ENCODE measurements at regions not wholly inside any gene's neighbourhood (a gene's known extent, or its start where the extent isn't known, plus 50 kb on each side); places are given as distances from the start of the nearest gene placed in this dataset.

DNA sequence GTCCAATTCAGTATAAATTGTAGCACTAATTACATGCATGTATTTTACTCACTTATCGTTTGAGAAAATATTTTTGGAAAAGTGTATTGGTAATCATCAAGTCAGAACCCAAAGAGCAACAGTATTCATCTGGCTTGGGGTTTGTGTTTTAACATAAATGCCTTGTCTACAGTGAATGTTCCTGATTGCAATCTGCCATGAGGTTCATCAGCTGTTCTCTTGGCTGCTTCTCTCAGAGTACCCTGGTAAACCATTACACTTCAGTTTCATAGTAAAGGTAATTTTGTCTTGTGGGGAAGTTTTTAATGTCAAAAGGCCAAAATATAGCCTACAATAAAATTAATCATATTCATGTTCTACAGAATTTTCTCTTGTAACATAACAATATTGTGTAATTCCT, 150.3 kb downstream of the IFI44 start:
- H3K27me3 ChIP-seq = no peaks in the 10 kb centered on the region
- intact Hi-C loops (cut with DNase I; ENCODE audit: low total_unique reads) = no loop called here
- no peak overlapping the region for H3K27ac ChIP-seq
- WGBS, 5 donors = 79 to 92% (median 84%) methylated on average over 1 of the region's 1 CpG
- H3K9me3 ChIP-seq = no peaks in the 10 kb centered on the region
- DNase-seq = no peak
- TF ChIP-seq CTCF (IDR thresholded peaks at IDR 0.05) = no peak
- TF ChIP-seq EP300 (IDR thresholded peaks at IDR 0.05) = no peak
- TF ChIP-seq POLR2A (IDR thresholded peaks at IDR 0.05) = no peak
- no peak for TF ChIP-seq POLR2AphosphoS5 (IDR thresholded peaks at IDR 0.05)
- H3K36me3 ChIP-seq = no peaks in the 10 kb centered on the region
- H3K4me3 ChIP-seq = no peak overlapping the region
- no peaks in the 10 kb centered on the region for H3K4me1 ChIP-seq

GRCh38 chr1:78814176-78814575, 164.5 kb downstream of the IFI44 start:
- intact Hi-C loops (cut with DNase I; ENCODE audit: low total_unique reads) = no loop called here
- TF ChIP-seq POLR2AphosphoS5 (IDR thresholded peaks at IDR 0.05) = no peak
- no peak for TF ChIP-seq POLR2A (IDR thresholded peaks at IDR 0.05)
- no peak for TF ChIP-seq CTCF (IDR thresholded peaks at IDR 0.05)
- no peak for TF ChIP-seq EP300 (IDR thresholded peaks at IDR 0.05)

DNA sequence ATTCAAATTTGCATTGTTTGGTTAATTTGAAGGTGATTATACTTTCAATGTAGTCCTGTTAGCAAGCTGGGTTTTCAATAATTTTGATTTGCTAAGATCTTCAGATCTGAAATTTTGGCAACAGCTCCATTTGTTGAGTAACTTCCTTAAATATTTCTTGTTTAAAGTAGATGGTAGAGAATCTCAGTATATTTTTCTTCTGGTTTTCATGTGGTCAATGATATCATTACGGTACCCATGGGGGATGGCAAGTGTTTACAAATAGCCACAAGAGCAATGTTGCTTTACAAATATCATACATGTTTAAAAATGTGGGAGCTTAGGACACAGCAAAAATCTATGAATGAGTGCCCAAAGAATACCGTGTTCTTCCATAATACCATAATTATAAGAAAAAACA, 175.9 kb downstream of the IFI44 start:
- no peaks in the 10 kb centered on the region for H3K27me3 ChIP-seq
- 89 to 97% (median 91%) methylated on average over 2 of the region's 2 CpGs for WGBS, 5 donors
- H3K4me1 ChIP-seq = no peaks in the 10 kb centered on the region
- no peaks in the 10 kb centered on the region for H3K9me3 ChIP-seq
- intact Hi-C loops (cut with DNase I; ENCODE audit: low total_unique reads) = no loop called here
- H3K27ac ChIP-seq = no peak overlapping the region
- DNase-seq = no peak
- no peak overlapping the region for H3K4me3 ChIP-seq
- no peak for TF ChIP-seq POLR2AphosphoS5 (IDR thresholded peaks at IDR 0.05)
- no peak for TF ChIP-seq POLR2A (IDR thresholded peaks at IDR 0.05)
- TF ChIP-seq EP300 (IDR thresholded peaks at IDR 0.05) = no peak
- TF ChIP-seq CTCF (IDR thresholded peaks at IDR 0.05) = no peak
- no peaks in the 10 kb centered on the region for H3K36me3 ChIP-seq

More at GRCh38 chr1:78814176-78814575, 164.5 kb downstream of the IFI44 start:
- WGBS, 5 donors = 60 to 81% (median 70%) methylated on average over 1 of the region's 1 CpG
- Histone ChIP-seq H3K27ac (no peak overlapping the region), H3K27me3 (no peaks in the 10 kb centered on the region), H3K4me1 (no peaks in the 10 kb centered on the region), H3K4me3 (no peak overlapping the region), H3K36me3 (no peaks in the 10 kb centered on the region), H3K9me3 (no peaks in the 10 kb centered on the region)
- DNase-seq = no peak

DNA sequence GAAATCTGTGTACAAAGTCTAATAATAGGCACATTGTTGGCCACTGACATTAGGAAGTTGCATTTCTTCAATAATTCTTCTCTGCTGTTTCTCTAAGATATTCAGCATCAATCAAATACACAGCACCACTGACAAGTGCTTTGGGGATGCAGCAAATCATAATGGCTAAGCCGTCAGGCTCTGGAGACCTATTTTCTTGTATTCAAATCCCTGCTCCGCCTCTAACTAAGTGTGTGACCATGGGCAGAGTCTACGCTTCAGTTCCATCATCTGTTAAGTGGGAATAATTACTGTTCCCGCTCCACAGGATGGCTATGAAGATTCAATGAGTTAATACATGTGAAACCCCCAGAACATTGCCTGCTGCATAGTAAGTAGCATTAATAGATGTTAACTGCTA, 176.9 kb downstream of the ADGRL4 start:
- no peak for TF ChIP-seq POLR2A (IDR thresholded peaks at IDR 0.05)
- DNase-seq = no peak
- no peaks in the 10 kb centered on the region for H3K27me3 ChIP-seq
- no peak overlapping the region for H3K27ac ChIP-seq
- intact Hi-C loops (cut with DNase I; ENCODE audit: low total_unique reads) = no loop called here
- H3K4me3 ChIP-seq = no peak overlapping the region
- H3K4me1 ChIP-seq = no peaks in the 10 kb centered on the region
- H3K9me3 ChIP-seq = no peaks in the 10 kb centered on the region
- H3K36me3 ChIP-seq = no peaks in the 10 kb centered on the region
- WGBS, 5 donors = 89 to 95% (median 93%) methylated on average over 4 of the region's 4 CpGs

GRCh38 chr1:78830321-78830720, 176.2 kb downstream of the ADGRL4 start:
- no peaks in the 10 kb centered on the region for H3K27me3 ChIP-seq
- no peaks in the 10 kb centered on the region for H3K9me3 ChIP-seq
- WGBS, 5 donors = 0 to 73% (median 56%) methylated on average over 1 of the region's 1 CpG
- TF ChIP-seq EP300 (IDR thresholded peaks at IDR 0.05) (no peak), POLR2A (IDR thresholded peaks at IDR 0.05) (no peak), POLR2AphosphoS5 (IDR thresholded peaks at IDR 0.05) (no peak), CTCF (IDR thresholded peaks at IDR 0.05) (no peak)
- H3K4me3 ChIP-seq = no peak overlapping the region
- H3K4me1 ChIP-seq = no peaks in the 10 kb centered on the region
- H3K36me3 ChIP-seq = no peaks in the 10 kb centered on the region
- no peak for DNase-seq
- intact Hi-C loops (cut with DNase I; ENCODE audit: low total_unique reads) = no loop called here
- H3K27ac ChIP-seq = no peak overlapping the region
